ENCODE measurements at regions not wholly inside any gene's neighbourhood (a gene's known extent, or its start where the extent isn't known, plus 50 kb on each side); places are given as distances from the start of the nearest gene placed in this dataset.

DNA sequence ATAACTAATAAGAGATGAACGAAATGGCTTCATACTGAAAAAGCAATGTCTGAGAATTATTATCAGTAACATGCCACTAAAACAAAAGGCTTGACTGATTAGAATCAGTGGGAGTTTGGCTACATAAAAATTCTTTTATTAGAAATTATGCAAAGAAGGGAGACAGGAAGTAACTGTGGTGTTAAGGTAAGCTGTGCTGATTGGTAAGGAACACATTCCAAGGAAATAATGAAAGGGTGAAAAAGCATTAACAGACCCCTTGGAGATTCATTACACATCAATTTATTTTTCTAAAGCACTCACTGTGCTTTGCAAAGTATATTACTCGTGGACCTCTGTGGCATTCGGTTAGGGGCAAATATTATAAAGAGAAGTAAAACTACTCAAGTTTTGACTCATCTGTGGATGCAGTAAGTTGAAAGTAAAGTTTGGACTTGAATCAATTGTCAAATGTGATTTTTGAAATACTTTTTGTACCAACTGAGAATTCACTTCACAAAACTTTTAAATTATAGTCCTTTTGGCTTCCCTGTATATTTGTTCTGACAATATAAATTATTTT is 176.1 kb upstream of the ZPLD1 start:
- WGBS (ENCODE audit: insufficient coverage) = no CpG with 5 or more reads among the region's 3 CpGs
- no peaks in the 10 kb centered on the region for H4K20me1 ChIP-seq (ENCODE audit: control insufficient read depth, insufficient read depth, low read length, poor library complexity, severe bottlenecking)
- H3K9me3 Mint-ChIP-seq (ENCODE audit: insufficient read depth) = no peaks in the 10 kb centered on the region
- H3K36me3 ChIP-seq (replicated peaks in 1 of 2; ENCODE audit: control extremely low read depth in 1 of 2, control insufficient read depth in 1 of 2, extremely low read depth in 1 of 2, insufficient read depth in 2 of 2, low read length in 1 of 2) = no peaks in the 10 kb centered on the region
- no peaks in the 10 kb centered on the region for H3K27me3 ChIP-seq (replicated peaks in 1 of 4; ENCODE audit: control extremely low read depth in 1 of 4, control insufficient read depth in 3 of 4, insufficient read depth in 4 of 4, low read length in 3 of 4)
- H3K27ac ChIP-seq (ENCODE audit: low read length in 2 of 2) = no peak overlapping the region
- ChIA-PET CTCF (no interaction called here), POLR2A (no interaction called here)
- peak overlapping the region; percentile 24 for H3K4me2 ChIP-seq (replicated peaks; ENCODE audit: low read depth, low read length, poor library complexity, severe bottlenecking)
- H3K4me1 Mint-ChIP-seq = peaks cover 11% of the 10 kb centered on the region
- DNase-seq = no peak
- no peak overlapping the region for H2AFZ ChIP-seq (ENCODE audit: insufficient read depth, low read depth, low read length, poor library complexity, severe bottlenecking)
- H3K27ac Mint-ChIP-seq = no peak overlapping the region
- intact Hi-C loops (cut with micrococcal nuclease) = no loop called here
- H3K79me2 ChIP-seq (ENCODE audit: control insufficient read depth, insufficient read depth, low read length) = no peaks in the 10 kb centered on the region
- no peak for TF ChIP-seq EZH2 (IDR thresholded peaks at IDR 0.05; ENCODE audit: borderline replicate concordance, insufficient read depth, low read depth, low read length, poor library complexity, severe bottlenecking)
- TF ChIP-seq, protein P1, sequence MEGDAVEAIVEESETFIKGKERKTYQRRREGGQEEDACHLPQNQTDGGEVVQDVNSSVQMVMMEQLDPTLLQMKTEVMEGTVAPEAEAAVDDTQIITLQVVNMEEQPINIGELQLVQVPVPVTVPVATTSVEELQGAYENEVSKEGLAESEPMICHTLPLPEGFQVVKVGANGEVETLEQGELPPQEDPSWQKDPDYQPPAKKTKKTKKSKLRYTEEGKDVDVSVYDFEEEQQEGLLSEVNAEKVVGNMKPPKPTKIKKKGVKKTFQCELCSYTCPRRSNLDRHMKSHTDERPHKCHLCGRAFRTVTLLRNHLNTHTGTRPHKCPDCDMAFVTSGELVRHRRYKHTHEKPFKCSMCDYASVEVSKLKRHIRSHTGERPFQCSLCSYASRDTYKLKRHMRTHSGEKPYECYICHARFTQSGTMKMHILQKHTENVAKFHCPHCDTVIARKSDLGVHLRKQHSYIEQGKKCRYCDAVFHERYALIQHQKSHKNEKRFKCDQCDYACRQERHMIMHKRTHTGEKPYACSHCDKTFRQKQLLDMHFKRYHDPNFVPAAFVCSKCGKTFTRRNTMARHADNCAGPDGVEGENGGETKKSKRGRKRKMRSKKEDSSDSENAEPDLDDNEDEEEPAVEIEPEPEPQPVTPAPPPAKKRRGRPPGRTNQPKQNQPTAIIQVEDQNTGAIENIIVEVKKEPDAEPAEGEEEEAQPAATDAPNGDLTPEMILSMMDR (IDR thresholded peaks at IDR 0.05) = no peak
- H3K9ac ChIP-seq (ENCODE audit: low read length) = no peak overlapping the region
- H3K4me1 ChIP-seq (ENCODE audit: control insufficient read depth in 2 of 2, insufficient read depth in 2 of 2, low read length in 2 of 2) = peaks cover 0 to 5% of the 10 kb centered on the region in 2 donors
- H3K27me3 Mint-ChIP-seq = peaks cover 3% of the 10 kb centered on the region
- no peaks in the 10 kb centered on the region for H3K9me3 ChIP-seq (ENCODE audit: control extremely low read depth in 1 of 3, control insufficient read depth in 2 of 3, insufficient read depth in 1 of 3, low read length in 2 of 3)
- H3K4me3 Mint-ChIP-seq = no peak overlapping the region
- ATAC-seq (ENCODE audit: low read depth) = no peak
- H3K4me3 ChIP-seq (ENCODE audit: control extremely low read depth in 1 of 5, extremely low read depth in 1 of 5, insufficient read depth in 1 of 5, low read depth in 2 of 5, low read length in 4 of 5) = no peak overlapping the region

DNA sequence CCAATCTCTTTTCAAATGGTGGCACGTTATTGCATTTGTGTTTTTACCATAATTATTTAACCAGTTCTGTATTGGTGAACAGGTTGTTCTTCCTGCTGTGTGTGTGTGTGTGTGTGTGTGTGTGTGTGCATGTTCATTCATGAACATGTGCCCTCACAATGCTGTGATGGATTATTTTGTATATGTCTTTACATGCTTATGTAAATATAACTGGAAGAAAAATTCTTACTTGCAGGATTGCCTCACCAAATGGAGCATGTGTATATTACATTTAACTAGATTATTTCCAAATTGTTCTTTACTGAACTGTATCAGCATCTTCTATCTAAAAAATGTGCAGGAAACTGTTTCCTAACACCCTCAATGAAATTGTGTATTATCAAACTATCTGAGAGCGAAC is 175.2 kb upstream of the ZPLD1 start:
- Mint-ChIP-seq H3K9me3 (ENCODE audit: insufficient read depth) (no peaks in the 10 kb centered on the region), H3K4me1 (peaks cover 11% of the 10 kb centered on the region), H3K4me3 (no peak overlapping the region), H3K27me3 (no peaks in the 10 kb centered on the region), H3K27ac (no peak overlapping the region)
- ATAC-seq (ENCODE audit: low read depth) = no peak
- Histone ChIP-seq H3K79me2 (ENCODE audit: control insufficient read depth, insufficient read depth, low read length) (no peaks in the 10 kb centered on the region), H3K4me1 (ENCODE audit: control insufficient read depth in 2 of 2, insufficient read depth in 2 of 2, low read length in 2 of 2) (peaks cover 0 to 5% of the 10 kb centered on the region in 2 donors), H3K9ac (ENCODE audit: low read length) (no peak overlapping the region), H3K4me3 (ENCODE audit: control extremely low read depth in 1 of 5, extremely low read depth in 1 of 5, insufficient read depth in 1 of 5, low read depth in 2 of 5, low read length in 4 of 5) (no peak overlapping the region), H3K4me2 (replicated peaks; ENCODE audit: low read depth, low read length, poor library complexity, severe bottlenecking) (no peak overlapping the region), H3K27ac (ENCODE audit: low read length in 2 of 2) (no peak overlapping the region), H3K36me3 (replicated peaks in 1 of 2; ENCODE audit: control extremely low read depth in 1 of 2, control insufficient read depth in 1 of 2, extremely low read depth in 1 of 2, insufficient read depth in 2 of 2, low read length in 1 of 2) (no peaks in the 10 kb centered on the region), H4K20me1 (ENCODE audit: control insufficient read depth, insufficient read depth, low read length, poor library complexity, severe bottlenecking) (no peaks in the 10 kb centered on the region), H3K9me3 (ENCODE audit: control extremely low read depth in 1 of 3, control insufficient read depth in 2 of 3, insufficient read depth in 1 of 3, low read length in 2 of 3) (no peaks in the 10 kb centered on the region), H3K27me3 (replicated peaks in 1 of 4; ENCODE audit: control extremely low read depth in 1 of 4, control insufficient read depth in 3 of 4, insufficient read depth in 4 of 4, low read length in 3 of 4) (no peaks in the 10 kb centered on the region), H2AFZ (ENCODE audit: insufficient read depth, low read depth, low read length, poor library complexity, severe bottlenecking) (no peak overlapping the region)
- intact Hi-C loops (cut with micrococcal nuclease) = no loop called here
- TF ChIP-seq EZH2 (IDR thresholded peaks at IDR 0.05; ENCODE audit: borderline replicate concordance, insufficient read depth, low read depth, low read length, poor library complexity, severe bottlenecking) = no peak
- TF ChIP-seq, protein P1 (IDR thresholded peaks at IDR 0.05) = no peak
- WGBS (ENCODE audit: insufficient coverage) = no CpG with 5 or more reads among the region's 2 CpGs
- ChIA-PET CTCF (no interaction called here), POLR2A (no interaction called here)
- DNase-seq = no peak

Data from B cell (primary cell).